Testis (tissue), 2 donors: ENCODE measurements at regions not wholly inside any gene's neighbourhood (a gene's known extent, or its start where the extent isn't known, plus 50 kb on each side); places are given as distances from the start of the nearest gene placed in this dataset.

Source experiments
- DNase-seq: peaks from one replicate; pipeline ENCODE4 v3.0.0-alpha.2; 2019
- H3K27ac ChIP-seq, 2 donors: fragments of 200-600 bp; sonication (generic); one replicate each; pipeline ENCODE4 v1.5.1; 2019
- H3K27me3 ChIP-seq: fragments of 200-600 bp; sonication (generic); one replicate; pipeline ENCODE4 v1.5.1; 2019
- H3K36me3 ChIP-seq: fragments of 200-600 bp; sonication (generic); one replicate; pipeline ENCODE4 v1.5.1; 2017; ENCODE audit warnings: low read depth; ENCODE audit errors: missing control alignments
- H3K4me1 ChIP-seq: fragments of 200-600 bp; sonication (generic); one replicate; pipeline ENCODE4 v1.5.1; 2019
- H3K4me3 ChIP-seq, 2 donors: fragments of 200-600 bp; sonication (generic); one replicate each; pipeline ENCODE4 v1.5.1; 2017 to 2019
- H3K9me3 ChIP-seq: fragments of 200-600 bp; sonication (generic); one replicate; pipeline ENCODE4 v1.5.1; 2017
- POLR2A ChIP-seq: fragments of 450-650 bp; IDR thresholded peaks from one replicate; pipeline ENCODE4 v1.6.1; 2017; ENCODE audit warnings: antibody characterized with exemption, mild to moderate bottlenecking, moderate library complexity
- WGBS, 2 donors: methylation state at CpG; one replicate each; pipeline ENCODE4 v1.1.5; 2018; 5-methylcytosine and 5-hydroxymethylcytosine counted together
- intact Hi-C: fragments of 100-400 bp; cut with DNase I; formaldehyde crosslinking; loops from one replicate; pipeline ENCODE4 v1.15.1; 2023; ENCODE audit warnings: low total_unique reads
- TF ChIP-seq, protein P1 (sequence below), 3 experiments: fragments of 450-650 bp in 2 of 3; fragments of 200-600 bp in 1 of 3; sonication (generic) in 1 of 3; IDR thresholded peaks; one replicate each; pipeline ENCODE4 v1.5.1; 2016 to 2019; ENCODE audit warnings: antibody characterized with exemption in 3 of 3, mild to moderate bottlenecking in 2 of 3, moderate library complexity in 1 of 3

DNA sequence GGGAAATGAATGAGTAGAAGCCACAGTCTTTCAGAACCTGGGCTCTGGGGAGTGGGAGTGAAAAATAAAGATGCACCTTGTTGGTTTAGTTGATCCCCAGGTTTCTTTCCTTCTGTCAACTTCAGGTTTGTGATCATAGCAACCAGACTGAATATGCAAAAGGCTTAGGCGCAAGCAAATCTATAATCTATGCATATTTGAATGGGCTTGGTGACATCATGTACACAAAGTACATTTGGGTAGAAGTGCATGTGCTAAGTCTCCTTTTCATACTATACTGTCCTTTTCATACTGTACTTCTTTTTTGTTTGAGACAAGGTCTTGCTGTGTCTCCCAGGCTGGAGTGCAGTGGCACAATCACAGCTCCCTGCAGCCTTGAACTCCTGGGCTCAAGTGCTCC is 132.4 kb upstream of the C2CD4B start:
- intact Hi-C loops = no loop called here
- Histone ChIP-seq H3K4me3 (no peak overlapping the region), H3K27ac (no peak overlapping the region), H3K36me3 (no peaks in the 10 kb centered on the region), H3K9me3 (no peaks in the 10 kb centered on the region), H3K4me1 (no peaks in the 10 kb centered on the region), H3K27me3 (no peaks in the 10 kb centered on the region)
- TF ChIP-seq, protein P1, sequence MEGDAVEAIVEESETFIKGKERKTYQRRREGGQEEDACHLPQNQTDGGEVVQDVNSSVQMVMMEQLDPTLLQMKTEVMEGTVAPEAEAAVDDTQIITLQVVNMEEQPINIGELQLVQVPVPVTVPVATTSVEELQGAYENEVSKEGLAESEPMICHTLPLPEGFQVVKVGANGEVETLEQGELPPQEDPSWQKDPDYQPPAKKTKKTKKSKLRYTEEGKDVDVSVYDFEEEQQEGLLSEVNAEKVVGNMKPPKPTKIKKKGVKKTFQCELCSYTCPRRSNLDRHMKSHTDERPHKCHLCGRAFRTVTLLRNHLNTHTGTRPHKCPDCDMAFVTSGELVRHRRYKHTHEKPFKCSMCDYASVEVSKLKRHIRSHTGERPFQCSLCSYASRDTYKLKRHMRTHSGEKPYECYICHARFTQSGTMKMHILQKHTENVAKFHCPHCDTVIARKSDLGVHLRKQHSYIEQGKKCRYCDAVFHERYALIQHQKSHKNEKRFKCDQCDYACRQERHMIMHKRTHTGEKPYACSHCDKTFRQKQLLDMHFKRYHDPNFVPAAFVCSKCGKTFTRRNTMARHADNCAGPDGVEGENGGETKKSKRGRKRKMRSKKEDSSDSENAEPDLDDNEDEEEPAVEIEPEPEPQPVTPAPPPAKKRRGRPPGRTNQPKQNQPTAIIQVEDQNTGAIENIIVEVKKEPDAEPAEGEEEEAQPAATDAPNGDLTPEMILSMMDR (IDR thresholded peaks at IDR 0.05) = no peak
- 96 to 100% methylated on average over 1 of the region's 1 CpG for WGBS, 2 donors
- DNase-seq = no peak

- Histone ChIP-seq H3K4me1 (no peaks in the 10 kb centered on the region), H3K9me3 (no peaks in the 10 kb centered on the region), H3K36me3 (no peaks in the 10 kb centered on the region), H3K4me3 (no peak overlapping the region), H3K27ac (no peak overlapping the region), H3K27me3 (no peaks in the 10 kb centered on the region)
- no peak for TF ChIP-seq POLR2A
- TF ChIP-seq, protein P1 (IDR thresholded peaks at IDR 0.05) = no peak
- 92% methylated on average over 5 of the region's 5 CpGs for WGBS, 2 donors
- DNase-seq = no peak
- intact Hi-C loops = no loop called here
Measured at GRCh38 chr15:62297933-62298332, 132.8 kb upstream of the C2CD4B start.

DNA sequence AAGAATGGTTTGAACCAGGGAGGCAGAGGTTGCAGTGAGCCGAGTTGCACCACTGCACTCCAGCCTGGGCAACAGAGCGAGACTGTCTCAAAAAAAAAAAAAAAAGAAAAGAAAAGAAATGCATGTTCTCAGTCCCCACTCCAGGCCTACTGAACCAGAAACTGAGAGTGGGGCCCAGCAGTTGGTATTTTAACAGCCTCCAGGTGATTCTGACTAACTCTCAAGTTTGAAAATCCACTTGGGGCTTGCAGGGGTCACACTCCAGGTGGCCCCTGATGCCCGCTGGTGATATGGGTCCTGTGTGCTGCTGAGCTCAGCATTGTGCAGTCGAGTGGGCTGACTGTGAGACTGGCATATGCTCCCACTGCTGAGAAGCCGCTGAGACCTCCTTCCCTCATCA is 133.7 kb upstream of the C2CD4B start:
- no peaks in the 10 kb centered on the region for H3K36me3 ChIP-seq
- H3K9me3 ChIP-seq = no peaks in the 10 kb centered on the region
- DNase-seq = no peak
- H3K4me3 ChIP-seq = no peak overlapping the region
- no peak overlapping the region for H3K27ac ChIP-seq
- intact Hi-C loops = no loop called here
- TF ChIP-seq POLR2A = no peak
- TF ChIP-seq, protein P1 (IDR thresholded peaks at IDR 0.05) = no peak
- no peaks in the 10 kb centered on the region for H3K4me1 ChIP-seq
- WGBS, 2 donors = 90 to 96% methylated on average over 5 of the region's 5 CpGs
- no peaks in the 10 kb centered on the region for H3K27me3 ChIP-seq

DNA sequence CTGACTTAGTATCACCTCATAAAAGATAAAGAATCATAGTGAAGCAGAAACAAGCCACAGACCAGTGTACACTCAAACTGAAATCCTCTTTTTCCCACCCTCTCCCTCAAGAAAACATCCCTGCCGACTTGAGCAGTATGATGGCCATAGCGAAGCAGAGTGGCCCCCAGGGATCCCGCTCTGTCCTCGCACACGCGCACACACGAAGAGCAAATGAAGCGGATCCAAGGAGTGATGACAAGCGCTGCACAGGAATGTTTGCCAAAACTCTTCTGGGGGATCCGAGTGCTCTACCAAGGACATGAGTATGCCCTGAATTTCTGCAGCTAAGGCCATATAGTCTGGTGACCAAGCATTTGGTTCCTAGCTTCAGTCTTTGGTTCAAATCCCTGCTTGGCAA is 134.5 kb upstream of the C2CD4B start:
- DNase-seq = no peak
- Histone ChIP-seq H3K27me3 (no peaks in the 10 kb centered on the region), H3K4me3 (no peak overlapping the region), H3K9me3 (no peaks in the 10 kb centered on the region), H3K36me3 (no peaks in the 10 kb centered on the region), H3K27ac (no peak overlapping the region), H3K4me1 (no peaks in the 10 kb centered on the region)
- intact Hi-C loops = no loop called here
- no peak for TF ChIP-seq POLR2A
- TF ChIP-seq, protein P1 (IDR thresholded peaks at IDR 0.05) = no peak
- WGBS, 2 donors = 95 to 99% methylated on average over 10 of the region's 10 CpGs

- no peaks in the 10 kb centered on the region for H3K9me3 ChIP-seq
- H3K27ac ChIP-seq = no peak overlapping the region
- intact Hi-C loops = no loop called here
- DNase-seq = no peak
- H3K36me3 ChIP-seq = no peaks in the 10 kb centered on the region
- no peak for TF ChIP-seq POLR2A
- TF ChIP-seq, protein P1 (IDR thresholded peaks at IDR 0.05) = no peak
- H3K4me1 ChIP-seq = no peaks in the 10 kb centered on the region
- H3K4me3 ChIP-seq = no peak overlapping the region
- H3K27me3 ChIP-seq = no peaks in the 10 kb centered on the region
- WGBS, 2 donors = 74 to 77% methylated on average over 3 of the region's 3 CpGs
Measured at GRCh38 chr15:62301993-62302675, 137.0 kb upstream of the C2CD4B start.
